H9 (cell line): ENCODE measurements at regions not wholly inside any gene's neighbourhood (a gene's known extent, or its start where the extent isn't known, plus 50 kb on each side); places are given as distances from the start of the nearest gene placed in this dataset.

Experiments
- DNase-seq: peaks from one replicate; pipeline ENCODE4 v3.0.0-alpha.2; 2017
- H2AFZ ChIP-seq: one replicate; pipeline ENCODE4 v1.6.1; 2013; ENCODE audit warnings: mild to moderate bottlenecking, low read length, control low read depth, moderate library complexity
- H2AK5ac ChIP-seq: 2 replicates; pipeline ENCODE4 v1.6.1; 2013; ENCODE audit warnings: low read length, control low read depth, mixed read lengths; ENCODE audit not compliant: insufficient read length
- H2BK120ac ChIP-seq: one replicate; pipeline ENCODE4 v1.6.1; 2013; ENCODE audit warnings: low read depth, mild to moderate bottlenecking, low read length, control low read depth, inconsistent platforms; ENCODE audit not compliant: poor library complexity, severe bottlenecking
- H2BK12ac ChIP-seq: 2 replicates; pipeline ENCODE4 v1.6.1; 2013; ENCODE audit warnings: low read length, control low read depth, mixed read lengths, low read depth; ENCODE audit not compliant: insufficient read length
- H2BK15ac ChIP-seq: 2 replicates; pipeline ENCODE4 v1.6.1; 2013; ENCODE audit warnings: low read depth, low read length, control low read depth
- H2BK20ac ChIP-seq: one replicate; pipeline ENCODE4 v1.6.1; 2013; ENCODE audit warnings: low read depth, mild to moderate bottlenecking, low read length, control low read depth, inconsistent platforms; ENCODE audit not compliant: poor library complexity, severe bottlenecking
- H2BK5ac ChIP-seq: 2 replicates; pipeline ENCODE4 v1.6.1; 2013; ENCODE audit warnings: low read length, control low read depth, mixed read lengths; ENCODE audit not compliant: insufficient read length
- H3K14ac ChIP-seq: 2 replicates; pipeline ENCODE4 v1.6.1; 2013; ENCODE audit warnings: low read length, control low read depth; ENCODE audit not compliant: insufficient read depth
- H3K18ac ChIP-seq: 2 replicates; pipeline ENCODE4 v1.6.1; 2013; ENCODE audit warnings: low read depth, mild to moderate bottlenecking, mixed read lengths, low read length, control low read depth; ENCODE audit not compliant: insufficient read length
- H3K23ac ChIP-seq: 2 replicates; pipeline ENCODE4 v1.6.1; 2013; ENCODE audit warnings: low read length, control low read depth, mixed read lengths, low read depth; ENCODE audit not compliant: insufficient read length
- H3K23me2 ChIP-seq: 2 replicates; pipeline ENCODE4 v1.6.1; 2013; ENCODE audit warnings: low read depth, mild to moderate bottlenecking, mixed read lengths, low read length, control low read depth; ENCODE audit not compliant: insufficient read length, poor library complexity, severe bottlenecking
- H3K27ac ChIP-seq: 2 replicates; pipeline ENCODE4 v1.5.1; 2013; ENCODE audit warnings: low read length, control low read depth, mixed read lengths, low read depth; ENCODE audit not compliant: insufficient read length
- H3K27me3 ChIP-seq: 2 replicates; pipeline ENCODE4 v1.6.1; 2013; ENCODE audit warnings: low read length, control low read depth, inconsistent platforms; ENCODE audit not compliant: insufficient read depth
- H3K4ac ChIP-seq: 2 replicates; pipeline ENCODE4 v1.6.1; 2013; ENCODE audit warnings: low read depth, mild to moderate bottlenecking, control low read depth, inconsistent platforms, low read length, moderate library complexity
- H3K4me1 ChIP-seq: 2 replicates; pipeline ENCODE4 v1.6.1; 2013; ENCODE audit warnings: low read length, control low read depth, inconsistent platforms; ENCODE audit not compliant: insufficient read depth
- H3K4me2 ChIP-seq: 2 replicates; pipeline ENCODE4 v1.6.1; 2013; ENCODE audit warnings: low read length, control low read depth, mixed read lengths; ENCODE audit not compliant: insufficient read length, insufficient read depth
- H3K56ac ChIP-seq: 2 replicates; pipeline ENCODE4 v1.6.1; 2013; ENCODE audit warnings: low read depth, mild to moderate bottlenecking, mixed read lengths, low read length, control low read depth; ENCODE audit not compliant: insufficient read length
- H3K79me1 ChIP-seq: 2 replicates; pipeline ENCODE4 v1.6.1; 2013; ENCODE audit warnings: low read depth, mild to moderate bottlenecking, moderate library complexity, low read length, control low read depth, inconsistent platforms; ENCODE audit not compliant: insufficient read depth, poor library complexity, severe bottlenecking
- H3K79me2 ChIP-seq: 2 replicates; pipeline ENCODE4 v1.6.1; 2013; ENCODE audit warnings: low read length, control low read depth, inconsistent platforms; ENCODE audit not compliant: insufficient read depth
- H3K9ac ChIP-seq: 2 replicates; pipeline ENCODE4 v1.6.1; 2013; ENCODE audit warnings: low read length, control low read depth, mixed read lengths; ENCODE audit not compliant: insufficient read length; ENCODE audit errors: extremely low read depth
- H3K9me3 ChIP-seq: one replicate; pipeline ENCODE4 v1.6.1; 2013; ENCODE audit warnings: low read depth, low read length, inconsistent platforms; ENCODE audit not compliant: control insufficient read depth
- H3T11ph ChIP-seq: one replicate; pipeline ENCODE4 v1.6.1; 2013; ENCODE audit warnings: mild to moderate bottlenecking, low read length, control low read depth, inconsistent platforms
- H4K20me1 ChIP-seq: one replicate; pipeline ENCODE4 v1.6.1; 2013; ENCODE audit not compliant: control insufficient read depth, insufficient read length, insufficient read depth
- H4K5ac ChIP-seq: 2 replicates; pipeline ENCODE4 v1.6.1; 2013; ENCODE audit warnings: low read depth, mild to moderate bottlenecking, mixed read lengths, low read length, control low read depth; ENCODE audit not compliant: insufficient read length
- H4K8ac ChIP-seq: replicated peaks from 2 replicates; pipeline ENCODE4 v1.6.1; 2013; ENCODE audit warnings: low read length, control low read depth, mixed read lengths, low read depth; ENCODE audit not compliant: insufficient read length
- H4K91ac ChIP-seq: 2 replicates; pipeline ENCODE4 v1.6.1; 2013; ENCODE audit warnings: low read depth, mild to moderate bottlenecking, moderate library complexity, mixed read lengths, low read length, control low read depth; ENCODE audit not compliant: insufficient read length
- H3K27ac Mint-ChIP-seq, 3 experiments: 2 replicates in 2 of 3; 3 replicates in 1 of 3; pipeline ENCODE4 v1.8.0; 2020 to 2021; ENCODE audit warnings: mixed read lengths in 3 of 3, mild to moderate bottlenecking in 1 of 3, moderate library complexity in 1 of 3
- H3K27me3 Mint-ChIP-seq: 2 replicates; pipeline ENCODE4 v1.8.0; 2021; ENCODE audit warnings: low read depth, mild to moderate bottlenecking, moderate library complexity, mixed read lengths
- H3K36me3 Mint-ChIP-seq, 3 experiments: 2 replicates in 2 of 3; 3 replicates in 1 of 3; pipeline ENCODE4 v1.8.0; 2020 to 2021; ENCODE audit warnings: low read depth in 3 of 3, mixed read lengths in 3 of 3; ENCODE audit not compliant: insufficient read depth in 1 of 3
- H3K4me1 Mint-ChIP-seq, 2 experiments: 2 replicates each; pipeline ENCODE4 v1.8.0; 2020; ENCODE audit warnings: mixed read lengths in 2 of 2
- H3K4me3 Mint-ChIP-seq, 2 experiments: 2 replicates in 1 of 2; 3 replicates in 1 of 2; pipeline ENCODE4 v1.8.0; 2020 to 2021; ENCODE audit warnings: mild to moderate bottlenecking in 2 of 2, mixed read lengths in 2 of 2, moderate library complexity in 1 of 2
- H3K9me3 Mint-ChIP-seq, 2 experiments: 2 replicates in 1 of 2; 3 replicates in 1 of 2; pipeline ENCODE4 v1.8.0; 2020; ENCODE audit warnings: mild to moderate bottlenecking in 2 of 2, mixed read lengths in 2 of 2, moderate library complexity in 1 of 2
- CTCF ChIP-seq: fragments of 200-600 bp; sonication (generic); conservative IDR thresholded peaks from 3 replicates; pipeline ENCODE4 v1.8.0; 2021; ENCODE audit warnings: antibody characterized with exemption, mild to moderate bottlenecking
- WGBS: extraction: QIAGEN DNeasy Blood & Tissue Kit; methylation state at CpG from one replicate; pipeline ENCODE4 v1.1.7; 2013; ENCODE audit warnings: missing lambda C conversion rate, low lambda C conversion rate, mixed read lengths; ENCODE audit not compliant: insufficient read length; ENCODE audit errors: extremely low coverage; 5-methylcytosine and 5-hydroxymethylcytosine counted together

GRCh38 chr5:155807884-155808576 lies 518.9 kb upstream of the SGCD start:
- Histone ChIP-seq H4K20me1 (no peaks in the 10 kb centered on the region), H3T11ph (no peak overlapping the region), H3K4ac (no peak overlapping the region), H2BK20ac (no peak overlapping the region), H4K5ac (no peak overlapping the region), H2AK5ac (no peak overlapping the region), H2BK12ac (no peak overlapping the region), H3K18ac (no peak overlapping the region), H4K91ac (no peak overlapping the region), H2BK120ac (no peak overlapping the region), H3K9me3 (no peaks in the 10 kb centered on the region), H2BK15ac (no peak overlapping the region), H4K8ac (no peak overlapping the region), H3K4me2 (no peak overlapping the region), H3K56ac (no peak overlapping the region), H3K79me2 (no peaks in the 10 kb centered on the region), H3K23me2 (no peaks in the 10 kb centered on the region), H3K27me3 (no peaks in the 10 kb centered on the region), H3K23ac (no peak overlapping the region), H2AFZ (no peak overlapping the region), H3K27ac (no peak overlapping the region), H3K14ac (no peak overlapping the region), H3K9ac (no peak overlapping the region), H3K79me1 (no peaks in the 10 kb centered on the region), H3K4me1 (no peaks in the 10 kb centered on the region), H2BK5ac (no peak overlapping the region)
- Mint-ChIP-seq H3K4me1 (no peaks in the 10 kb centered on the region), H3K4me3 (no peak overlapping the region), H3K27ac (no peak overlapping the region; a peak in 1 of 7 replicates), H3K9me3 (no peaks in the 10 kb centered on the region), H3K36me3 (no peaks in the 10 kb centered on the region), H3K27me3 (no peaks in the 10 kb centered on the region)
- TF ChIP-seq CTCF = no peak
- DNase-seq = no peak
- WGBS = no CpG with 5 or more reads among the region's 3 CpGs
